KG1 (cell line): ENCODE measurements at regions not wholly inside any gene's neighbourhood (a gene's known extent, or its start where the extent isn't known, plus 50 kb on each side); places are given as distances from the start of the nearest gene placed in this dataset.

ENCODE experiments used
- DNase-seq: peaks from one replicate; lab custom pipeline; 2025; lab: John Stamatoyannopoulos, UW

GRCh38 chrX:9196961-9197640, 163.2 kb upstream of the FAM9B start:
- DNase-seq = no peak

GRCh38 chrX:9204560-9204959, 170.6 kb upstream of the FAM9B start:
- no peak for DNase-seq

DNA sequence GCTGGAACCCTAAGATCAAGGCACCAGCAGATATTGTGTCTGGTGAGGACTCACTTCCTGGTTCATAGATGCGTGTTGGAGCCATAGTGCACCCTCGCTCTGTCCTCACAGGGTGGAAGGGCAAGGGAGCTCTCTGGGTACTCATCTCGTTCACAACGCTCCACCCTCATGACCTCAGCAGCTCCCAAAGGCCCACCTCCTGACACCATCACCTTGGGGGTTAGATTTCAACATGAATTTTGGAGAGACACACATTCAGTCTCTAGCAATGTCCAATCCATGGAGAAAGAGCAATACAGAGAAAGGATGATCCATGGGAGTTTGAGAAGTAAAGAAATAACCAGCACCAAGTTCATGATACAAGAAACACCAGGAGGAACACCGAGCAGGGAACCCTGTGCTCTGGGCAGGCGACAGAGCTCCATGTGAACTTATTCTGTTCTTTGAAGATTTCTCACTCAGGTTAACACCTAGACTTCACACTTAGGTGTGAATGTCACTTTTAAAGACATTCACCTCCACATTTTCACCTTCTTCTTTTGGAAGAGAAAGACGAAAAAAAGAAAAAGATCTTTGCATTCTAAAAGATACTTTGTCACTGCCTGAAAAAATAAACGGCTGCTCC, 171.8 kb upstream of the FAM9B start:
- DNase-seq = no peak

DNA sequence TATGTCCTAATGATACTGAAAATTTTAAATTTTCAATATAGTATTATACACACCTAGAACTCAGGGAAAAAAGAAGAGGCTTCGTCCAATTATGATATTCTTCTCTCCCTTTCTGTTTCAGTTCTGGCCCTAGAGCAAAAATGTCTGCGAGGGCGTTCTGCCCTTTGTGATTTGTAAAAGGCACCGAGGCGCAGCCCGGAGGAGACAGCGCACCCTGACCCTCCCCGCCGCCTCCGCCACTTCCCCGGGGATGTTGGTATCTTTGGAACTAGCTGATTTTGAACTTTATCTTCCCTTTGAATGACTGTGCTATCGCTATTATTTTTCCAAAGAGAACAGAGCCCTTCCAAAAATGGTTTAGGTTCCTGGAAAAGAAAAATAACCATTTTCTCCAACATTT, 173.2 kb upstream of the FAM9B start:
- DNase-seq = no peak

DNA sequence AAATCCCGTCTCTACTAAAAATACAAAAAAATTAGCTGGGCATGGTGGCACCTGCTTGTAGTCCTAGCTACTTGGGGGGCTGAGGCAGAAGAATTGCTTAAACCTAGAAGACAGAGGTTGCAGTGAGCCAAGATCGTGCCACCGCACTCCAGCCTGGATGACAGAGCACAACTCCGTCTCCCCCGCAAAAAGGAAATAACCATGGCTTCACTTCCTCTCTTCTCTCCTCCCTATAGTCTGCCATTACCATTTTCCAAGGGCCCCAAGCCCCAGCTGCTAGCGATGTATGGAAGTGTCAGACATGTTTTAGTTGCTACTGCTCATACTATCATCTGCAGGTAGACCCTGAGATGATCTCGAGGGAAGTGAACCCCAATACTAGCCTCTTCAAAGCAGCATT, 177.3 kb upstream of the FAM9B start:
- DNase-seq = no peak

- DNase-seq = no peak
Observed at GRCh38 chrX:9221781-9222180, 187.9 kb upstream of the FAM9B start.

DNA sequence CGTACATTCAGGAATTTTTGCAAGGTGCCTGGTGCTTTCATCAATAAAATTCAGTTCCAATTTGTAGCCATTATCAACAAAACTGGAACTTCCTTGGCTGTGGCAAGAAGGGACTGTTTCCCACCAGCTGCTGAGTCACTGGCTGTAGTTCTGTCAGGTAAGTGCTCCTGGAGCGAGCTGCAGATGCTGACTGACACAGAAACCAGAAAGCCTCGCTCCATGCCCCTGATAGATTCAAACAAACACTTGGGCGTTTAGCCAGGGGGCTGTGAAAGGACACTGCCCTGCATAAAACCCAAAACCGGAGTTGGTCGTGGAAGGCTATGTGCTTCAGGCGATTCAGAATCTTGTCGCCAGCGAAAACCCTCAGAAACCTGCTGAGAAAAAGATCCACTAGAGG, 188.4 kb upstream of the FAM9B start:
- no peak for DNase-seq

DNA sequence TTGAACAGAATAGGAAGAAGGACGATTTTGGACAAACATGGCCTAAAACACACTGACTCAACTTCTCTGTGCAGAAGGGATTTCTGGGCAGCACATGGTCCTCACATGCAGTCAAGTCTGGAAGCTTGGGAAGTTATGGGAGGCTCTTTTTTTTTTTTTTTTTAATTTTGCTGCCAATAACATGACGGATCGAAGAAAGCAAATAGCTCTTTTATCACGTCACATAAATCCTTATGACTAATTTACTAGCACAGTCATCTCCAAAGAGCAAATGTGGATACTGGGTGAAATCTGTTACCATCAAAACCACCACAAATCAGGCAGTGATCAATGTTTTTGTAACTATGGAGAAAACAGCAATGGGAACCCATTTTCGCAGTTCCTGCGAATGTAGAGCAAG, 193.3 kb upstream of the FAM9B start:
- no peak for DNase-seq

GRCh38 chrX:9231491-9231890, 197.6 kb upstream of the FAM9B start:
- no peak for DNase-seq

GRCh38 chrX:9233141-9233540, 199.2 kb upstream of the FAM9B start:
- no peak for DNase-seq

DNA sequence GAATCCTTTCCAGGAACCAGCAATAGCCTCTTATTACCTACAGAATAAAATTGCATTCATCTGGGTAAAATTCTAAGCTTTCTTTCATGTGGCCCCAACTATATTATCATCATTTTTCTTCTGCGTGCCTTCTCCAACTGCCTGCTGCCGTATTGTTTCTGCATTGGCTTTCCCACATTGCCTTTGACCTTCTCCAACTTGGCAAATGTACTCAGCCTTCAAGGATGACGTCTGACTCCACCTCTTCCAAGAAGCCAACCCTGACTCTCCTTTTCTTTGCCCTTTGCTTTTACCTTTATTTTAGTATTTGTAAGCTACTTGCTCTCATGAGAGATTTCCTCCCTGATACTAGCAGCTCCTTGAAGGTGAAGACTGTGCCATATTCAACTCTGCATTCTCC, 200.4 kb upstream of the FAM9B start:
- DNase-seq = no peak

GRCh38 chrX:9235722-9236121, 201.8 kb upstream of the FAM9B start:
- no peak for DNase-seq

DNA sequence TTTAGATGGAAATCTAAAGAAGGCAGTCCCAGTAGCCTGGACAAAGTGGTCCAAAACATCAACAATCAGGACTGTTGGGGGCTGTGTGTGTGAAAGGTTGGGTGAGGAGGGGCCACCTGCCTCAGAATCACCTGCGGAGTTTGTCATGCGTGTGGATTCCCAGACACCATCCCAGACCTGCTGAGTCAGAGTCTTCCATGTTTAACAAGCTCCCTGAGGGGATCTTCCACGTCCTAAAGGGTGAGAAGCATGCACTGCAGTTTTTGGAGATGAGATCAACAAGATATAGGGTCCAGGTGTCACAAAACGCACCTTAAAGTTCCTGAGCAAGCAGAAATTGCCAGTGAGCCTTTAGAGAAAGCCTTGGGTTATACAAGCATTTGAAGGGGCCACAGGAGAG, 207.0 kb upstream of the FAM9B start:
- no peak for DNase-seq

- no peak for DNase-seq
Observed at GRCh38 chrX:9241427-9241826, 207.5 kb upstream of the FAM9B start.

GRCh38 chrX:9249051-9249846, 215.3 kb upstream of the FAM9B start:
- DNase-seq = no peak

DNA sequence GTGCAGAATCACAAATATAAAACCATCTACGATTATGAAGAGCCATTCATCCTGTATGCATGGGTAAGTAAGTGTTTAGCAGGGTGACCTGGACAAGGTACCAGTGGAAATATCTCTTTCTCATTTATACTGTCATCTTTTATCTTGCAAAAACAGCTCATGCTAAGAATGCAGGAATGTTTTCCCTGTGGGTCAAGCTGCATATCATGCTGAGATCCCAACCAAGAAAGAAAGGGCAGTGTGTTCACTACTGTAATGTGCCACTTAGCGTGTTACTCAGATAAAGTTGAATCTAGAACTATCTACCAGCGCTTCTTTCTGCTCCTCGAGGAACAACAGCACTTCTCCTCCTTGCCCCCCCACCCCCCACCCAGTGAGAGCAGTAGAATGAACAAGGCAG, 212.7 kb upstream of the TBL1X start:
- DNase-seq = no peak

DNA sequence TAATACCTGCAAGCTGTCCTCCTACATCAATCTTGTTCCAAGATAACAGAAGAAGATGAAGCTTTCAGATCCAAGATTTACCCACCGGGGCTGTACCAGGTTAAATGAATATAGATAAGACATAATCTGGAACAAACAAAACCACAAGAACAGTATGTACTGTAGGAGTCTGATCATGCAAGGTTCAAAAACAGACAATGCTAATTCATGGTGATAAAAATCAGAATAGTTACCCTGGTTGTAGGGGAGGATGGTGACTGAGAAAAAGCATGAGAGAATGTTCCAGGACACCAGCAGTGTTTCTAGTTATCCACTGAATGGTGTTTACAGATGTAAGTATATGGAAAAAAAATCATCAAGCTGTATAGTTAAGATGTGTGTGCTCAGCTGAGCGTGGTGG, 211.6 kb upstream of the TBL1X start:
- no peak for DNase-seq

- no peak for DNase-seq
Observed at GRCh38 chrX:9257718-9258420, 207.0 kb upstream of the TBL1X start.

- DNase-seq = no peak
Observed at GRCh38 chrX:9258421-9259104, 206.3 kb upstream of the TBL1X start.

DNA sequence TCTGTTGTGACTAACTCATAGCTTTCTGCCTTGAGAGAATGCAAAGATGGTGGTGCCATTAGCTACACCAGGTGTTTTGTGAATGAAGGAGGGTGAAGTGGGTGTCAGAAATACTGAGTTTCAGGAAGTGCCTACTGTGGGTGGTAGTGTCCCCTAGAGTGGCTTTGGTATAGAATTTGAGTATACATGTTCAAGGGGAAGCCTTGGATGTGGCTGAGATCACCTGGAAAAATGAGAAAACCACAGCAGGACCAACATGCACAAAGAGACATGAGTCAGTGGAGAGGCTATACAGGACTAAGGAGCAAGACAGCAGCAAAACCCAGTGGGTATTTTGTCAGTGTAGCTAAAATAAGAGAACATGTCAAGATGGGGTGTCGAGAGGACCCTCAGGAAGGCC, 204.3 kb upstream of the TBL1X start:
- no peak for DNase-seq

DNA sequence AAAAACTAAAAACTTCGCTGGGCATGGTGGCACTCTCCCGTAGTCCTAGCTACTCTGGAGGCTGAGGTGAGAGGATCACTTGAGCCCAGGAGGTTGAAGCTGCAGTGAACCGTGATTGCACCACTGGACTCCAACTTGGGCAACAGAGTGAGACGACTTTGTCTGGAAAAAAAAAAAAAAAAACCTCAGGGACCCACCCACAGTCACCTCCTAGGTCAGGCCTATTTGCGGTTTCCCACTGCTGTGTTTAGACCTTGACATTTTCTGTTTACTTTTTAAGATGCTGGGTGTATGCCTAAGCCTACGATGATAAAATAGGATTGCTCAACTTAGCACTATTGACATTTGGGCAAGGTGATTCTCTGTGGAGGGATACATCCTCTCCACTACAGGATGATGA, 197.4 kb upstream of the TBL1X start:
- DNase-seq = no peak

- no peak for DNase-seq
Observed at GRCh38 chrX:9269134-9269533, 195.7 kb upstream of the TBL1X start.
